CD4-positive, alpha-beta T cell treated with Interleukin-17A for 1 hour (primary cell): ENCODE measurements at regions not wholly inside any gene's neighbourhood (a gene's known extent, or its start where the extent isn't known, plus 50 kb on each side); places are given as distances from the start of the nearest gene placed in this dataset.

Experiments used
- DNase-seq: peaks from one replicate; pipeline ENCODE4 v3.0.0-alpha.2; 2020

DNA sequence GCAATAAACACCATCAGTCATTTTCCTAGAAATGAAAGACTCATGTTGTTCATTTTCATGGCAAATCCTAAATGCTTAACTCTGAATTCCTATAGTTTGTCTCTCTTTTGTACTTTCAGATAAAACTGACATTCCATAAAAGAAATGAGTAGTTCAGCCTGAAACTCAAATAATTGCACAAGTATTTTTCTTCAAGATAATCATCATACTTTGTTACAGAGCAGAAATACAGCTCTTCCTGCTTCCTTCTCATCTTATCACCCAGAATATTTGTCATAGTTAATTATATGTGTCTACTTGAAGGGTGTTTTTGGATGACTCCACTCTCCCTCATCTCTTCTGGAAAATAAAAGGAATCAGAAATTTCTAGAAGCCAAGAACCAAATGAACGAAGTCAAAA is 141.1 kb downstream of the HNMT start:
- DNase-seq = no peak

DNA sequence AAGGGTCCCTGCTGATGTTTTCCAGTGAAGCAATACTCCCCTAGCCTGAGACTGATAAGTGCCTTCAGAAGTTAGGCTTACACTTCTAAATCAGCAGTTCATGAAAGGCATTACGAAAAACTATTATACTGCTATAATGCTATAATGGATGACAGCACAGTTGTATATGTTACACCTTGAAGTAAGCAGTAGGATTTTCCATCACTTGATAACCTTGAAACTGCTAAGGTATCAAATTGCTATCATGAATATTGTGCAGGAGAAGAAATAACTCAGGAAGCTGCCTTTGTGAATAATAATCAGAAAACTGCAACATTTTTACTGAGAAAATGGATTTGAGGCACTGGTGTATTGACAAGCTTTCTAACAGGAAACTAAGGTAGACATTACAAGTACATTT is 142.3 kb downstream of the HNMT start:
- no peak for DNase-seq

DNA sequence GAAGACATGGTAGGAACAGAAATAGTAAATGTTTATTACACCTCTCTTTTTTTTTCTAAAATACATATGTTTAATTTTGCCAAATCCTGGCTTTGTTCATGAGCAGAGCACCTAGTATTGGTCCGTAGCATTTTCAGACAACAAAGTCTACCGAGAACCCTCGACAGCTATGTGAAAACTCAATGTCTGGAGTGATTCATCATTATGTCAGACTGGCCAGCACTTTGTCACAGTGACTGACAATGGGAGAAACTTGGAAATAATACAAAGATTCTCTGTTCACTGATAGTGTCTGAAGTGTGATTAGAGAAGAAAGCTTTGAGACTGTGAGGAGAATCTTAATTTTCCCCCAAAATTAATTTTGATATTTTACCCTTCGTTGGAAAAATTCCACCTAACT is 143.0 kb downstream of the HNMT start:
- DNase-seq = no peak

DNA sequence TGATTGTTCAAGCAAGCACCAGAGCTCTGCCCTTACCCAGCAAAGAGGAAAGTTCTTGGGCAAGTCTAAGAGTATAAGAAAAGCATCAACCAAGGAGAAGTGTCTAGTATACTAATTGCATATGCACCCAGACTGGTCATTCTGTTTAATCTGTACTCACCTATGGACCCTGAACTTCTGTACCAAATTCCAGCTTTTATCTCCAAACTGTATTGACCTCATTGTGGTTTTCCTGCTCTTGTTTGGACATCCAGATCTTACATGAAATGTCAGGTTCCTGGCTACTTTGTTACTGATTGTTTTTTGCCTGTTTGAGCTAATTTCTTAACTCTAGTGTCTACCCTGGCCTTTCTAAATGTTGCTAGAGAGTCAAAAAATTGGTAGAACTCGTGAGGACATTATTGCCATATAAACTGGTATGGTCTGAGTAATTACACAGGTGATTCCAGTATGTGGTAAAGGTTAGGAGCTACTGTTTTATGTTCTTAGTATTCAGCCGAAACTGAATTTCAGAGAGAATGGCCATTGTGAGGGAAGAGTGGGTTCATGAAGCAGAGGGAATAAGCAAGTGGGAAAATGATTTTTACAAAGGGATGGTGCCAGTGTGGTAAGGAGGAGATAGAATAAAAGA is 146.3 kb downstream of the HNMT start:
- DNase-seq = no peak

DNA sequence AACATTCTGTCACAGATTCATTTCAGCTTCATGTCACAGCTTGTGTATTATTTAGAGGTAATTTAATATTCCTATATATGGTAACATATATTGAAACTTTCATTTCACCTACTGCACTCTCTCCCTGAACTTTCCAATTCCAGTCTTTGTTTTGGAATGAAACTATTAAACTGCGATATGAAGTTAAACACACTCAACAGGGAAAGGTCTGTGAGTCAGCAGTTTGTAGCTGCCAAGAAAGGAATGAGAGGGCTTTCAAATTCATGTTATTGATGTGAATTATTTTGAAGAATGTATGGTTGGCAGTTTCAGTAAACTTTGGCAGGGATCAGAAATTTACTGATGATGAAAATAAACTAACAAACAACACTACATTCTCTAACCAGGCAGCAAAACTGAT is 148.3 kb downstream of the HNMT start:
- DNase-seq = no peak

DNA sequence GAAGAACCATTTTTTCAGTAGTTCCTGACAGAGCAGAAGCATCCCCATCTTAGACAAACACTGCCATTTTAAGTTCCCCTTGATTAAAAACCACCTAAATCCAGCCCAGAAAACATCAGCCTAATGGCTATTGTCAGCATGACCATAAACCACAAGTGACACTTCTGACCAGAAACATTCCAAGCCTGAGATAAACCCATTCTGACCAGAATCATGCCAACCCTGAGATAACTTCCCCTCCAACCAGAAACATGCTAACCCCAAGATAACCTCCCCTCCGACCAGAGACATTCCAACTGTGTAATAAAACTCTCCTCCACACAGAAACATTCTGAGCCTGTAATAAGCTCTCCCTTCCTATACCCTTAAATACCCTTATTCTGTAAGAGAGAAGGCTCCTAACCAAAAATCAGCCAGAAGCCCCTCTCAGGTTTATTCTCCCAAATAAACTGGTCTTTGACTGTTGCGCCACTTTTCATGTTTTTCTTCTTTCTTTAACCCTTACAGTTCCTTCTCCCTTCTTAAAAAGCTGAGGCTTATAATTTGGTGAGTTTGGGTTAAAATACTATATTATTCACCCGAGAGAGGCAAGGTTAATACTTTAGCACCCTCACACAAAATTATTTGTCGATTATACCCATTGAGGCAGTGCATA is 149.7 kb downstream of the HNMT start:
- DNase-seq = no peak

DNA sequence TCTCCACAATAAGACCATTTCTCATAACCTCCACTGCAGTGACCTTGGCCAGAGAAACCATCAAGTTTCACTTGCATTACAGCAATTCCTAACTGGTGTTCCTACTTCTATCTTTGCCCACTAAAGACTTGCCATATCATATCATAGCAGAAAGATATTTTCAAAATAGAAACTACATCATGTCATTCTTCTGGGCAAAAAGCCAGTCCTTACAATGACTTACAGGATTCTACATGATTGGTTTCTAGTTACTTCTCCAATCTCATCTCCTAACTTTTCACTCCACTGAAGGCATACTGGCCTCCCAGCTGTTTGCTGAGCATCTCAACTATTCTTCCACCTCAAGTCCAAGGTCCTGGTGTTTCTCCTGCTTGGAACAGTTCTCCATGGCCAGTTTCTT is 151.4 kb downstream of the HNMT start:
- DNase-seq = no peak

DNA sequence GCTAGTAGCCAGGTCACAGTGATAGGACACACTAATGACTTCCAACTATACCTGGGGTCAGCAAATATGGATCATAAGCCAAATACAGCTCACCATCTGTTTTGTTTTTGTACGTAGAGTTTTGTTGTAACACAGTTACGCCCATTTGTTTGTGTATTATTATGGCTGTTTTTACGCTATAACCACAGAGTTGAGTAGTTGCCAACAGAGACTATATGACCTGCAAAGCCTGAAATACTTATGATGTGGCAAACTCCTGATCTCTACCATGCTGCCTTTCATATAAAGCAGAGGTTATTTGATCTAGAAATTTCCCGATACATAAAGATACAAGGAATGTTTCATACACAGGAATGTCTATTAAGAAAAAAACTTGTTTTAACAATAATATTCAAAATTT is 152.2 kb downstream of the HNMT start:
- DNase-seq = no peak

DNA sequence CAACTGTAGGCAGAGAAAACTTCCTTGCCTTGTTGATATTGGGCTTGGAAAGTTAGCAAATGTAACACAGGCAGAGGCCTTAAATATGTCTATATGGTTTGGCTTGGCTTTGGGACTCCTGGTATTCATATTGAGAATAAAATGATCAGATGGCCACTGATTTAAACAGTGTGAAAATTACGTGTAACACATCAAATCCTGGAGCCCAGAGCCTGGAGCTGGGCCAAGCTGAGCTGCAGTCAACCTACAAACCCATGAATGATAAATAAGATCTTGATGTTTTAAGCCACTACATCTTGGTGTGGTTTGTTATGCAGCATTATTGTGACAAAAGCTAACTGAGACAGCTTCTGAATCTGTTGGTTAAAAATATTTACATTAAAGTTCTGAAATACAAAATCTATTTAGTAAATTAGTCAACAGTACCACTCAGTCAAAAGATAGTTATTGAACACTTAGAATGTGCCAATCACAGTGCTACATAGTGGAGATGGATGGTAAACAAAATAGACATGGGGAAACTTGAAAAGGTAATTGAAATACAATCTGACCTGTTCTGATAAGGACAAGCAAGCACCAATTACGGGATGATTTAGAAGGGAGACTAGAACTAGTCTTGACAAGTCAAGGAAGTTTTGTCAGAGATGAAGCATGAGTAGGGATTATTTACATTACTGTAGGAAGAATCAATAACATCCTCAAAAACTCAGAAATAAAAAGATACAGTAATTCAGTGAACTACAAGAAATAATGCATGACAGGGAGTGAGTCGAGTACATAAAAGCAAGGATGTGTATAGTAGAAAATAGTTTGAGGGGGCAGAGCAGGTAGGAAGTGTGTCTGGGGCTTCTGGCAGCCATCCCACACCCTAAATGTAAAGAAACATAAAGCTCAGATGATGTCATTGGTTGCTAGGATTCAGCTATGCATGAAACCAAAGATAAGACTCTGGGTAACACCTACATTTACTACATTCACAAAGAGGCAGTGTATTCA is 157.7 kb downstream of the HNMT start:
- DNase-seq = no peak

DNA sequence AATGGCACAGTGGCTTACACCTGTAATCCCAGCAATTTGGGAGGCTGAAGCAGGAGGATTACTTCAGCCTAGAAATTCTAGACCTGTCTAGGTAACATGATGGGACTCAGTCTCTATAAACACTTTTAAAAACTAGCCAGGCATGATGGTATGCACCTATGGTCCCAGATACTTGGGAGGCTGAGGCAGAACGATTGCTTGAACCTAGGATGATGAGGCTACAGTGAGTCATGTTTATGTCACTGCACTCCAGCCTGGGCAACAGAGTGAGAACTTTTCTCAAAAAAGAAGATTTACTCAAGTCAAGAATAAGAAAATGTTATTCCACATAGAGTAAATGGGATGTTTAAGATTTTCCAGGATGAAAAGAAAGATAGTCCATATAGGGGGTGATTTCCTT is 158.6 kb downstream of the HNMT start:
- DNase-seq = no peak

DNA sequence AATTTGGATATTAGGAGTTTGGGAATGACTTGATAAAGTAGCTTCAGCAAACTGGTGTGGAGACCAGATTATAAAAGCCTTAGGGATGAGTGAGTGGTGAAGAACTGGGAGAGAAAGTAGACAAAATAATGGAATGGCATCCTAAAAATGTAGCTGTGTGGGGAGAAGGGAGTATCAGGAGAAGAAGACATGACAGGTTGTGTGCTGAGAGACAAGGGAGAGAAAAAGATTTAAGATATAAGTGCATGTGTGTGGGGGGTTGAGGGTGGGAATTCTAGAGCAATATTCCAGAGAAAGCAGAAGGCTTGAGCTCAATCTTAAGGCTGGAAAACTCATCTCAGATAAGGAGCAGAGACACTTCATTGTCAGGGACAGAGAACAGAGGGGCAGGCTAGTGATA is 159.5 kb downstream of the HNMT start:
- DNase-seq = no peak

DNA sequence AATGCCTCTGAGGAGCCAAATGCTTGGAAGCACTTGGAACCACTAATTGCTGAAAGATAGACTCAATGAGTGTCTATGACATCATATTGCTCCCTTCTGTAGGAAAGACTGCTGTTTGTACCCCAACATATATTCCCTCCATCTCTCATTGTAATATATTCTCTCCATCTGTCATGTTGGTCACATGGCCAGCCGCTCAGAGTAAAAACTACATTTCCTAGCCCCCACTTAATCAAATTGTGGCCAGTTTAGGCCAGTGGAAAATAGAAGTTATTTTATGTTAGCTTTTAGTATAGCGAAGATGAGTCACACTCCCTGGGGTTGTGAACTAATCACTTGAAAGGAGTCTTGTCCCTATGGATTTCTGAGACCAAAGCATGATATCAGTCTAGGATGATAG is 160.2 kb downstream of the HNMT start:
- DNase-seq = no peak

DNA sequence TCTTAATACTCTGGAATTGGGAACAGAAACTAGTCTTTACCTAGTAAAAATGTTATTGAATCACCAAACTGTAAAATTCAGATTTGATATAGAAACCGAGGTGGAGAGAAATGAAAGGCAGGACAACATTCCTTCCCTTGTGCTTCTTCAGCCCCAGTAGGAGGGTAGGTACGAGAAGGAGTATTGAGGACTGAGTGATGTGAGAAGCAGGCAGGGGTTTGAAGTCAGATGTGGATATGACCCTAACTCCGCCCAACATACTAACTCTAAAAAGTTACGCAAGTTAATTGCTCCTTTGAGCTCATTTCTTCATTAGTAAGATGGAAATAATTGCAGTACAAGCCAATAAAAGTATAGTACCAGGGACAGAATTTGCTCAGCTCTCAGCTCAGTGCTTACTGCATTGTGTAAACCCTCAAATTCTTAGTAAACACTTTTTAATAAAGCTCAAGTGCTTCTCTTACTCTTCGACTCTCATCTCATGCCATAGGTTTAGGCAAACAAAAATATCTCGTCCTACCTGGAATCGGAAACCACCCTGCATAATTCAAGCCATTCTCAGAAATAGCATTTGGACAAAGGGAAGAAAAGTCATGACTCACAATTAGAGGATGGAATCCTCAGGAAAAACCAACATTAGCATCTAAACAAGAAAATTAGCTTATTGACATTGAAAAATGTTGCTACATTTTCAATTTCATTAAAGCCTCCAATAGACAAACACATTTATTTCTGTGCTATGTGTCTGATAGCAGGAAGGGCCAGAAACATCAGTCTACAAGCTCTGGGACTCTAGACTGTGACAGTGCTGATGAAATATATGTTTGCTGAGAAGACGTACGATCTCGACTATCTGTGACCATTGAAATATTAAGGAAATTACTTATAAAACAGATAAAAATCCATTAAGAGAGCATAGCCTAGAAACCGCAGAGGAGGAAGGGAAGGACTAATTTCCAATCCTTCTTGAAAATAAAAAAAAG is 161.3 kb downstream of the HNMT start:
- no peak for DNase-seq

DNA sequence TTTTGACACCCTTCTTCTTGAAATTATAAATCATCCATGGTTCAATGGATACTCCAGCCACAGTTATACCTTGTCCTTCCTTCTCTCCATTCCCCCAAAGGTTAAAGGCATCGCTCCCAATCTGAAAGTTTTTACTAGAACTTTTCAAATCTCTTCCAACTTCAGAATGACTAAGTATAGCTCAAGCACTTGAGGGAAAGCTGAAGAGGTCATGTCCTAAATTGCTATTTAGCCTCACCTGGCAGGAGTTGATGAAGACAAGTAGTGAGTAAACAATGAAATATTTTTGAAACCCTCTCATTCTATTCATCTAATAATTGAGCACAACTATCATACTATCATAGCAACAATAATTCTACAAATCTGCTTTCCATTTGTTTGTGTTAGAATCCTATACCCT is 167.8 kb downstream of the HNMT start:
- no peak for DNase-seq

DNA sequence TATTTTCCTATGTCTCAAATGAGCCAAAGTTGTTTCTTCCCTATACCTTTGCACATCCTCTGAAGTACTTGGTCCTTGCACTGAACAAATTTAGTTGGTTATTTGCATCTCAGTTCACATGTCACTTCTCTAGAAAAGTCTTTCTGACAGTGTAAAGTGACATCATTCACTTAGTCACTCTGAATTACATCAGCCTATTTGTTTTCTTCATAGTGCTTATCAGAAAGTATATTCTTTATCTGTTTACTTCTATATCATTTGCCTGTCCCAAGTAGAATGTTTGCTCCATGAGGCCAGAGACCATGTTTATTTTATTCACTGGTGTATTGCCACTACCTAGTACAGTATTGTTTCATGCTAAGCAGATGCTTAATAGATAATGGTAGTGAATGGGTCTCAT is 173.7 kb downstream of the HNMT start:
- DNase-seq = no peak

DNA sequence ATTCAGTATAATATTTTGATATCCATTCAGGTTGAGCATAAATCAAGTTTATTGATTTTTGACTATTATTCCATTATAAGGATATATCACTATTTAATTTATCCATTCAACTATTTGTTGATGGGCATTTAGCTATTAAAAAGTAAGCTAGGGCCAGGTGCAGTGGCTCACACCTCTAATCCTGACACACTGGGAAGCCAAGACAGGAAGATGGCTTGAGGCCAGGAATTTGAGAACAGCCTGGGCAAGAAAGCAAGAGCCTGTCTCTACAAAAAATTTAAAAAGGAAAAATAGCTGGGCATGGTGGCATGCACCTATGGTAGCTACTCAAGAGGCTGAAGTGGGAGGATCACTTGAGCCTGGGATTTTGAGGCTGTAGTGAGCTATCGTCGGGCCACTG is 183.5 kb downstream of the HNMT start:
- no peak for DNase-seq

DNA sequence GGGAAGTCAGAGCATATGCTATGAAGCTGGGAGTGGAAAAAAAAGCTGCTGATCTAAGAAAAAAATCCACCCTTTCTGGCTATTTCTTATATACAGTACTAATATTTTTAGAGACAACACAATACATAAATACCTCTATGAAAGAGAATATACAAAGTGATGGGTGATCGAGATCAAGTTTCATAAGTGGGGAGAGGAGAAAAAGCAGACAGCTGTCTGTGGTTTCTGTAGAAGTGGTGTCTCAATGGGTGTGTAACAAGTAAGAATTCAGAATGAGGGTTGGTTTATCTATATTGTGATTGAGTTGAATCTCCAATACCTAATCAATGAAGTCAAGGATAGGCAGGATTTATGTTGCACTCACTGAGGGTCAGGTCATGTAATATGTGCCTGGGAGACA is 191.0 kb downstream of the HNMT start:
- no peak for DNase-seq

DNA sequence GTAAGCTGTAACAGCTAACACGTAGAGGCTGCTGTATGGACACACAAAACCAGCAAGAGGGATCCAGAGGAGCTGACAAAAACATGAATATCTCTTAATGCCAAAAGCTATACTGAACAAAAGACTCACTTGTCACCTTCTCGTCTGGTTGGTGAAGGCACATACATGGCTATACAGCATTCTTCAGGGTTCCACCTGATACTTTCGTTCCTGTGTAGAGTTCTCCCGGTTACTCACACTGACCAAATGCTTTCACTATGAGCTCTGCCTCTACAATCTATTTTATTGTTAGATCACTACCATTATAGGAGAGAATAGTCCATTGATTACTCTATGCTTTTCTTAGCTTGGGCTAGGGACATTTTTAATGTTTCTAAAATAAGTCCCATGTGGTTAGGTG is 193.1 kb downstream of the HNMT start:
- no peak for DNase-seq

DNA sequence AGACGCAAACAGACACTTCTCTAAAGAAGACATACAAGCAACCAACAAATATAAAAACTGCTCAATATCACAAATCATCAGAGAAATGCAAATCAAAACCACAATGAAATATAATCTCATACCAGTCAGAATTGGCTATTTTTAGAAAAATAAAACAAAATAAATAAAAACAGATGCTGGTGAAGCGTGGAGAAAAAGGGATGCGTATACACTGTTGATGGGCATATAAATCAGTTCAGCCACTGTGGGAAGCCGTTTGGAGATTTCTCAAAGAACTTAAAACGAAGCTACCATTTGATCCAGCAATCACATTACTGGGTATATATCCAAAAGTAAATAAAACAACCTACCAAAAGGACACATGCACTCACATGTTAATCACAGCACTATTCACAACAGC is 206.2 kb downstream of the HNMT start:
- no peak for DNase-seq

DNA sequence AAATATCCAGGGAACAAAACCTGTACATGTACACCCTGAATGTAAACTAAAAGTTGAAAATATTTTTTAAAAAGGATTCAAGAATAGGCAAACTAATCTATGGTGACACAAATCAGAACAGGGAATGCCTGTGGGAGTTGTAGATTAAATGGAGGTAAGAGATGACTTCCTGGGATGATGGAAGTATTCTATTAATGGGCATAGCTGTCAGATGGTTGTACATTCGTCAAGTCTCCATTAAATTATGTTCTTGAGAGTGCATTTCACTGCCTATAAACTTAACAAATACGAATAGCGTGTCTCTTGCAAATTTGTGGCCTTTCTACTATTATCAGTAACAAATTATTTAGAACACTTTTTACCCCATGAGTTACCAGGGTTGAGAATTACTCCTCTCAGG is 207.0 kb downstream of the HNMT start:
- no peak for DNase-seq

DNA sequence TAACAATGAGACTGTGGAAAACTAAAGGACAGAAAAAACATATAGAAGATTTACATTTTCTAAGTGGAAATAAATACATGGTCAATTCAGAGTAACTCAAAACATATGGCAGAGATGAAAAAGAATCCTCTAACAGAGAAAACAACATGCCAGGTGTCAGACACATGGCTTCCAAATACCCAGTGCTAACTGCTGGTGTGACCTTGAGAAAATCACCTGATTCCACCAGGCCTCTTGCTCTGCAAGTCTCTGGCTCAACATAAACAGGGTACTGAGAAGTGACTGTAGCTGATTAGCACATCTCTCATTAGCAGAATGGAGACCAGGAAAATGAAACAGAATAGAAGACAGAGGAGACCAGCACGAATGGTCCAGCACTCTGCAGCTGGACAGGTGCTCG is 210.8 kb downstream of the HNMT start:
- DNase-seq = no peak

DNA sequence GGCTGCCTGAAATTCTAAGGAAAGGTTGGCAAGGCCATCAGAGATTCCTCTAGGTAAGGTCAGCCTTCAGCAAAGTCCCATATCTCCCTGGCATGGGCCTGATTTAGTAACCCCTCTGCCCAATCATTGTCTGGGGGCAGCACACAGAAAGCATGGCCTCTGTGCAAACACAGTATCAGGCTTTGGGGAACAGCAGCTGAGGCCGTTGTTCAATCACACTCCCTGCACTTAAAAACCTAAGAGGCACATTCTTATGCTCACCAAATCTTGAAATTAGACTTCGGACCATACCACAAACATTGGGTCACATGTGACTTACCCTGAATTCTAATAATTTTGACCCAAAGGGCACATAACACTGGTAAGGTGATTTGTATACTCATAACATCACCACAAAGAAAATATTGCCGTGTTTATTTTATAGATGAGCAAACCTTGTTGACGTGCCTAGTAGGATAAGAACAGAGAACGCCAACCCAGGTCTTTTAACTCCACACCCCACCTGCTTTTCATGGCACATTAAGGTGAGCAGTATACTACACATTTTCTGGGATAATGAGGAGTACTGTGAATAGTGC is 212.7 kb downstream of the HNMT start:
- DNase-seq = no peak
